ENCODE measurements at regions not wholly inside any gene's neighbourhood (a gene's known extent, or its start where the extent isn't known, plus 50 kb on each side); places are given as distances from the start of the nearest gene placed in this dataset.

GRCh38 chr11:11173316-11174025 is 179.6 kb downstream of the CSNK2A3 start:
- DNase-seq: no peak

- DNase-seq: peak; percentile 34 to 73
Measured at GRCh38 chr11:11171854-11172253, 181.2 kb downstream of the CSNK2A3 start.

GRCh38 chr11:11171285-11171684 is 181.8 kb downstream of the CSNK2A3 start:
- no peak for DNase-seq

GRCh38 chr11:11170352-11171084 is 182.5 kb downstream of the CSNK2A3 start:
- no peak for DNase-seq

GRCh38 chr11:11169715-11170351 is 183.2 kb downstream of the CSNK2A3 start:
- DNase-seq: no peak

GRCh38 chr11:11167806-11168205 is 185.2 kb downstream of the CSNK2A3 start:
- no peak for DNase-seq

- DNase-seq: no peak
Measured at GRCh38 chr11:11164334-11164690, 188.7 kb downstream of the CSNK2A3 start.

- DNase-seq: no peak
Measured at GRCh38 chr11:11163669-11164333, 189.2 kb downstream of the CSNK2A3 start.

- DNase-seq: no peak
Measured at GRCh38 chr11:11163236-11163635, 189.8 kb downstream of the CSNK2A3 start.

GRCh38 chr11:11157185-11157584 is 195.9 kb downstream of the CSNK2A3 start:
- DNase-seq: peak; percentile 31 to 63

- DNase-seq: peak; percentile 35 to 64
Measured at GRCh38 chr11:11155962-11156815, 196.9 kb downstream of the CSNK2A3 start.

GRCh38 chr11:11152877-11153276 is 200.2 kb downstream of the CSNK2A3 start:
- no peak for DNase-seq

- DNase-seq: peak; percentile 57 to 75
Measured at GRCh38 chr11:11149671-11150459, 203.2 kb downstream of the CSNK2A3 start.

- no peak for DNase-seq
Measured at GRCh38 chr11:11148596-11148995, 204.5 kb downstream of the CSNK2A3 start.

GRCh38 chr11:11148104-11148509 is 204.9 kb downstream of the CSNK2A3 start:
- DNase-seq: no peak

- DNase-seq: no peak
Measured at GRCh38 chr11:11146830-11147229, 206.2 kb downstream of the CSNK2A3 start.

GRCh38 chr11:11143849-11144248 is 209.2 kb downstream of the CSNK2A3 start:
- DNase-seq: no peak

- no peak for DNase-seq
Measured at GRCh38 chr11:11142430-11142829, 210.6 kb downstream of the CSNK2A3 start.

- no peak for DNase-seq
Measured at GRCh38 chr11:11141065-11141464, 212.0 kb downstream of the CSNK2A3 start.

- no peak for DNase-seq
Measured at GRCh38 chr11:11140510-11140909, 212.5 kb downstream of the CSNK2A3 start.

- peak in 1 of 2 donors; percentile 39 for DNase-seq
Measured at GRCh38 chr11:11137339-11137738, 215.7 kb downstream of the CSNK2A3 start.

All from CD4-positive, alpha-beta T cell treated with Interferon alpha-2 for 1 hour (primary cell).